Lower lobe of right lung (tissue), 2 donors: ENCODE measurements at regions not wholly inside any gene's neighbourhood (a gene's known extent, or its start where the extent isn't known, plus 50 kb on each side); places are given as distances from the start of the nearest gene placed in this dataset.

Experiments used
- ATAC-seq, 2 donors: fragments of 200-7000 bp; cut with Tn5 transposase; one replicate each; pipeline ENCODE4 v1.9.1; 2020 to 2022; ENCODE audit warnings: mild to moderate bottlenecking in 2 of 2, moderate library complexity in 2 of 2
- DNase-seq: peaks from one replicate; pipeline ENCODE4 v3.0.0-alpha.2; 2020
- H3K27ac ChIP-seq: fragments of 200-600 bp; one replicate; pipeline ENCODE4 v1.8.0; 2022
- H3K27me3 ChIP-seq: fragments of 200-600 bp; one replicate; pipeline ENCODE4 v1.8.0; 2022; ENCODE audit warnings: low read depth
- H3K36me3 ChIP-seq: fragments of 200-600 bp; one replicate; pipeline ENCODE4 v1.8.0; 2022; ENCODE audit warnings: mild to moderate bottlenecking
- H3K4me1 ChIP-seq: fragments of 200-600 bp; one replicate; pipeline ENCODE4 v1.8.0; 2022
- H3K4me3 ChIP-seq: fragments of 200-600 bp; one replicate; pipeline ENCODE4 v1.8.0; 2022; ENCODE audit warnings: mild to moderate bottlenecking
- H3K9me3 ChIP-seq: fragments of 200-600 bp; one replicate; pipeline ENCODE4 v1.8.0; 2022
- CTCF ChIP-seq: fragments of 200-600 bp; IDR thresholded peaks from one replicate; pipeline ENCODE4 v1.8.0; 2022; ENCODE audit warnings: antibody characterized with exemption, mild to moderate bottlenecking
- intact Hi-C: fragments of 100-400 bp; cut with DNase I; formaldehyde crosslinking; loops from one replicate; pipeline ENCODE4 v1.11.0; 2022
- donor health status: DM: no; HTN: yes; CAD: no; lungs with severe emphysema.

DNA sequence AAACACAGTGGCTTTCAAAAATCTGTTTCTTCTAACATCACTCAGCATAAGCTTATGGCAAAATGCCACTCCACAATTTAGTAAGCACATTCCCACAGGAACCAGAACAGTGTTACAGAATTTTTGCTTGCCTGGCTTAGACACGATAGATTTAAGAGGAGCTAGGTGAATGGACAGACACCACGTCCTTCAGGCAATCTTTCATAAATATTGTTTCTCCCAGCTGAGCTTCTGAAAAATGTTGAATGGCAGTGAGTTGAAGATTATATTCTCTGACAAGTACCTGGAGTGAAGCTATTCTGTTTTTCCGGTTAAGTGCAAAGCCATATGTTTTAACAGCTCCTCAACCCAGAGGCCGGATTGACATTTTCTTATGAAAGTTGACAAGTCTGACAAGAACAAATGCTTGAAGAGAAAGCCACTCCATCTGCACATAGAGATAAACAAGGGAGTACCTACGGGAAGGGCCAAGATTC, 102.0 kb downstream of the FSCB start:
- ATAC-seq = no peak
- no peaks in the 10 kb centered on the region for H3K9me3 ChIP-seq

DNA sequence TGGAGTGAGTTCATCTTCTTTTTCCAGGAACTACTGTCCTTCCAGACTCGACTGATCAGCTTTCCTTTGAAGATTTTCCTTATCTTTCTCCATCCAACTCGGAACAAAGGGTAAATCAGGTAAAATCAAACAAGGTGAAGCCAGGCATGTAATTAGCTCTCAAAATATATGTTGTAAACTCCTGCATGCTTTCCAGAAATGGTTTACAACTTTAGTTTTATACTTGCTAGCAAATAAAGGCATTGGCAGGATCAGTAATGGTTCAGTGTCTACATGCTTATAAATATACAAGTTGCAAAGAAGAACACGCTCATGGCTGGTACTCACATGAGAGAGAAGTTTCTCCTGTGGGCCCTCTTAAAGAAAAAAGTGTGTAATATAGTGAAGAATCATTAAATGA, 102.5 kb downstream of the FSCB start:
- no peak for ATAC-seq

More for the DNA sequence above, 102.0 kb downstream of the FSCB start:
- H3K4me3 ChIP-seq = no peak overlapping the region
- H3K27ac ChIP-seq = no peak overlapping the region
- intact Hi-C loops = no loop called here
- H3K36me3 ChIP-seq = no peaks in the 10 kb centered on the region
- no peak for DNase-seq
- TF ChIP-seq CTCF = no peak
- H3K4me1 ChIP-seq = no peaks in the 10 kb centered on the region
- H3K27me3 ChIP-seq = no peaks in the 10 kb centered on the region

GRCh38 chr14:44404036-44404435, 103.0 kb downstream of the FSCB start:
- no peaks in the 10 kb centered on the region for H3K4me1 ChIP-seq
- no peaks in the 10 kb centered on the region for H3K36me3 ChIP-seq
- DNase-seq (no peak), ATAC-seq (no peak)
- no peaks in the 10 kb centered on the region for H3K27me3 ChIP-seq
- no peaks in the 10 kb centered on the region for H3K9me3 ChIP-seq
- intact Hi-C loops = no loop called here
- H3K27ac ChIP-seq = no peak overlapping the region
- TF ChIP-seq CTCF = no peak
- H3K4me3 ChIP-seq = no peak overlapping the region

More for the DNA sequence above, 102.5 kb downstream of the FSCB start:
- no peaks in the 10 kb centered on the region for H3K36me3 ChIP-seq
- H3K9me3 ChIP-seq = no peaks in the 10 kb centered on the region
- intact Hi-C loops = no loop called here
- no peaks in the 10 kb centered on the region for H3K4me1 ChIP-seq
- DNase-seq = no peak
- H3K4me3 ChIP-seq = no peak overlapping the region
- no peak for TF ChIP-seq CTCF
- no peaks in the 10 kb centered on the region for H3K27me3 ChIP-seq
- H3K27ac ChIP-seq = no peak overlapping the region

- intact Hi-C loops = no loop called here
- no peak for TF ChIP-seq CTCF
- H3K27ac ChIP-seq = no peak overlapping the region
Observed at GRCh38 chr14:44403193-44403592, 103.9 kb downstream of the FSCB start.

GRCh38 chr14:44396226-44396625, 110.9 kb downstream of the FSCB start:
- Histone ChIP-seq H3K4me3 (no peak overlapping the region), H3K9me3 (no peaks in the 10 kb centered on the region), H3K27me3 (no peaks in the 10 kb centered on the region), H3K27ac (no peak overlapping the region), H3K4me1 (no peaks in the 10 kb centered on the region), H3K36me3 (no peaks in the 10 kb centered on the region)
- TF ChIP-seq CTCF = no peak
- intact Hi-C loops = no loop called here
- peak; percentile 46 to 77 for ATAC-seq
- DNase-seq = no peak

More at GRCh38 chr14:44403193-44403592, 103.9 kb downstream of the FSCB start:
- Histone ChIP-seq H3K4me3 (no peak overlapping the region), H3K4me1 (no peaks in the 10 kb centered on the region), H3K36me3 (no peaks in the 10 kb centered on the region), H3K27me3 (no peaks in the 10 kb centered on the region), H3K9me3 (no peaks in the 10 kb centered on the region)
- no peak for DNase-seq
- no peak for ATAC-seq

DNA sequence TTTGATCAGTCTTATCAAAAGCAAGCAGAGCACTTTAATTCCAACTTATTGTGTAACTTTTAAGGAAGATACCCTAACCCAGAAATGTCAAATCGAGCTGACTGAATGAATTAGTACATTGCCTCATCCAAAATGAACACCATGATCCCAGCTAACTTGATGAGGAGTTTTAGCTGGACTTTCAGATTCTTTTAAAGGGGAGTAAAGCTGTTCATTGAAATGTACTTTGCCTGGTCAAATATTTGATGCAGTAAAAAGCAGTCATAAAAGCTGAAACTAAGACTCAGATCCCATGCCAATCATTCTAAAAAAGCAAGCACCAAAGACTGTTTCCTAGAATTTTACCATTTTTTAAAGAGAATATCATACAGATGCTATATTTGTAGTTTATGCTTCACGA, 114.1 kb downstream of the FSCB start:
- no peak for DNase-seq
- no peak for ATAC-seq
- no peaks in the 10 kb centered on the region for H3K36me3 ChIP-seq
- H3K27me3 ChIP-seq = no peaks in the 10 kb centered on the region
- TF ChIP-seq CTCF = no peak
- no peak overlapping the region for H3K4me3 ChIP-seq
- H3K9me3 ChIP-seq = no peaks in the 10 kb centered on the region
- no peak overlapping the region for H3K27ac ChIP-seq
- no peaks in the 10 kb centered on the region for H3K4me1 ChIP-seq
- intact Hi-C loops = no loop called here
